ENCODE measurements at regions not wholly inside any gene's neighbourhood (a gene's known extent, or its start where the extent isn't known, plus 50 kb on each side); places are given as distances from the start of the nearest gene placed in this dataset.
A peak's percentile ranks its signal among the peaks of the same experiment; 100 is the strongest.

DNA sequence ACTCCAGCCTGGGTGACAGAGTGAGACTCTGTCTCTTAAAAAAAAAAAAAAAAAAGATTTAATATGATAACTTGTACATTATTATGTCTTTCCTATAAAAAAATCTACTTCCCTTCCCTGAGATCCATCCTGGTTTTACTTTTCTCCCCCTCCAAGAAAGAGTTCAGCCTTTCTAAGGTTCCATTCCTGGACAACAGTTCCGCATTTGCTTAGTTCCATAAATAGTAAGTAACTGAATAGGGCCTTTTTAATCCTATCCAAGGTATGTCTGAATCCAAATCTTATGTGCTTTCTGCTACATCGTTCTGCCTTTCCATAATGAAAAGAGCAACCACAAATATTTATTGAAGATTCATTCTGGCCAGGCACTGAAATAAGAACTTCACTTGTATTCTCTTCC, 187.8 kb downstream of the DACT1 start (continued):
- TF ChIP-seq ZNF425 (CRISPR knock-in tag; conservative IDR thresholded peaks at IDR 0.05), result no peak
- TF ChIP-seq, protein P1, sequence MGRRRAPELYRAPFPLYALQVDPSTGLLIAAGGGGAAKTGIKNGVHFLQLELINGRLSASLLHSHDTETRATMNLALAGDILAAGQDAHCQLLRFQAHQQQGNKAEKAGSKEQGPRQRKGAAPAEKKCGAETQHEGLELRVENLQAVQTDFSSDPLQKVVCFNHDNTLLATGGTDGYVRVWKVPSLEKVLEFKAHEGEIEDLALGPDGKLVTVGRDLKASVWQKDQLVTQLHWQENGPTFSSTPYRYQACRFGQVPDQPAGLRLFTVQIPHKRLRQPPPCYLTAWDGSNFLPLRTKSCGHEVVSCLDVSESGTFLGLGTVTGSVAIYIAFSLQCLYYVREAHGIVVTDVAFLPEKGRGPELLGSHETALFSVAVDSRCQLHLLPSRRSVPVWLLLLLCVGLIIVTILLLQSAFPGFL (CRISPR knock-in tag; IDR thresholded peaks at IDR 0.05; ENCODE audit: borderline replicate concordance), result no peak
- no peak for TF ChIP-seq ZNF317 (CRISPR knock-in tag; IDR thresholded peaks at IDR 0.05; ENCODE audit: borderline replicate concordance, low read depth)
- TF ChIP-seq, protein P2, sequence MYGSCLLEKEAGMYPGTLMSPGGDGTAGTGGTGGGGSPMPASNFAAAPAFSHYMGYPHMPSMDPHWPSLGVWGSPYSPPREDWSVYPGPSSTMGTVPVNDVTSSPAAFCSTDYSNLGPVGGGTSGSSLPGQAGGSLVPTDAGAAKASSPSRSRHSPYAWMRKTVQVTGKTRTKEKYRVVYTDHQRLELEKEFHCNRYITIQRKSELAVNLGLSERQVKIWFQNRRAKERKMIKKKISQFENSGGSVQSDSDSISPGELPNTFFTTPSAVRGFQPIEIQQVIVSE (CRISPR knock-in tag; IDR thresholded peaks at IDR 0.05; ENCODE audit: borderline replicate concordance), result no peak
- TF ChIP-seq, protein P3, sequence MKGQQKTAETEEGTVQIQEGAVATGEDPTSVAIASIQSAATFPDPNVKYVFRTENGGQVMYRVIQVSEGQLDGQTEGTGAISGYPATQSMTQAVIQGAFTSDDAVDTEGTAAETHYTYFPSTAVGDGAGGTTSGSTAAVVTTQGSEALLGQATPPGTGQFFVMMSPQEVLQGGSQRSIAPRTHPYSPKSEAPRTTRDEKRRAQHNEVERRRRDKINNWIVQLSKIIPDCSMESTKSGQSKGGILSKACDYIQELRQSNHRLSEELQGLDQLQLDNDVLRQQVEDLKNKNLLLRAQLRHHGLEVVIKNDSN (CRISPR knock-in tag; IDR thresholded peaks at IDR 0.05), result no peak
- no peak for TF ChIP-seq ZNF281 (CRISPR knock-in tag; IDR thresholded peaks at IDR 0.05)

- TF ChIP-seq, protein P4, sequence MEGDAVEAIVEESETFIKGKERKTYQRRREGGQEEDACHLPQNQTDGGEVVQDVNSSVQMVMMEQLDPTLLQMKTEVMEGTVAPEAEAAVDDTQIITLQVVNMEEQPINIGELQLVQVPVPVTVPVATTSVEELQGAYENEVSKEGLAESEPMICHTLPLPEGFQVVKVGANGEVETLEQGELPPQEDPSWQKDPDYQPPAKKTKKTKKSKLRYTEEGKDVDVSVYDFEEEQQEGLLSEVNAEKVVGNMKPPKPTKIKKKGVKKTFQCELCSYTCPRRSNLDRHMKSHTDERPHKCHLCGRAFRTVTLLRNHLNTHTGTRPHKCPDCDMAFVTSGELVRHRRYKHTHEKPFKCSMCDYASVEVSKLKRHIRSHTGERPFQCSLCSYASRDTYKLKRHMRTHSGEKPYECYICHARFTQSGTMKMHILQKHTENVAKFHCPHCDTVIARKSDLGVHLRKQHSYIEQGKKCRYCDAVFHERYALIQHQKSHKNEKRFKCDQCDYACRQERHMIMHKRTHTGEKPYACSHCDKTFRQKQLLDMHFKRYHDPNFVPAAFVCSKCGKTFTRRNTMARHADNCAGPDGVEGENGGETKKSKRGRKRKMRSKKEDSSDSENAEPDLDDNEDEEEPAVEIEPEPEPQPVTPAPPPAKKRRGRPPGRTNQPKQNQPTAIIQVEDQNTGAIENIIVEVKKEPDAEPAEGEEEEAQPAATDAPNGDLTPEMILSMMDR (IDR thresholded peaks at IDR 0.05), result peak; percentile 48
- TF ChIP-seq JUN (CRISPR knock-in tag; IDR thresholded peaks at IDR 0.05) (no peak), ZNF425 (CRISPR knock-in tag; conservative IDR thresholded peaks at IDR 0.05) (no peak), ZBTB43 (CRISPR knock-in tag; IDR thresholded peaks at IDR 0.05) (no peak), SMAD4 (CRISPR knock-in tag; IDR thresholded peaks at IDR 0.05) (no peak), GRHL2 (CRISPR knock-in tag; IDR thresholded peaks at IDR 0.05; ENCODE audit: insufficient replicate concordance, severe bottlenecking) (no peak)
- Mint-ChIP-seq H3K27me3 (ENCODE audit: low read depth) (no peaks in the 10 kb centered on the region), H3K36me3 (peaks cover 5% of the 10 kb centered on the region), H3K4me1 (peaks cover 4% of the 10 kb centered on the region; the same call in 1 of the 2 replicates), H3K9me3 (peaks cover 18% of the 10 kb centered on the region), H3K27ac (no peak overlapping the region), H3K4me3 (no peak overlapping the region)
- CTCF ChIA-PET, result interaction anchor here (0.6 to 2.9 kb wide), 20 partner anchors 8 to 326 kb away, joined by 3 to 14 read pairs (median 4); partner anchors contain the start of gene DACT1
- no peak for ATAC-seq
- POLR2A ChIA-PET, result no interaction called here
- DNase-seq (ENCODE audit: low spot score), result no peak
These were observed 189.3 kb downstream of the DACT1 start for GRCh38 chr14:58826845-58827686.
